NB4 (cell line): ENCODE measurements at regions not wholly inside any gene's neighbourhood (a gene's known extent, or its start where the extent isn't known, plus 50 kb on each side); places are given as distances from the start of the nearest gene placed in this dataset.

Experiments used
- CTCF ChIP-seq: IDR thresholded peaks from one replicate; pipeline ENCODE4 v1.5.1; 2012; ENCODE audit warnings: low read depth, low read length
- MAX ChIP-seq: IDR thresholded peaks from 2 replicates; pipeline ENCODE4 v1.6.1; 2011; ENCODE audit warnings: low read depth, low read length
- MYC ChIP-seq: IDR thresholded peaks from 2 replicates; pipeline ENCODE4 v1.6.1; 2011; ENCODE audit warnings: low read depth, low read length
- POLR2A ChIP-seq: IDR thresholded peaks from 2 replicates; pipeline ENCODE4 v1.6.1; 2011; ENCODE audit warnings: mild to moderate bottlenecking; ENCODE audit not compliant: insufficient read length; ENCODE audit errors: extremely low read depth

GRCh38 chr10:109624939-109625338 is 298.4 kb downstream of the XPNPEP1 start:
- no peak for TF ChIP-seq CTCF
- TF ChIP-seq POLR2A = no peak
- no peak for TF ChIP-seq MAX
- no peak for TF ChIP-seq MYC
